GM23338 (cell line): ENCODE measurements at regions not wholly inside any gene's neighbourhood (a gene's known extent, or its start where the extent isn't known, plus 50 kb on each side); places are given as distances from the start of the nearest gene placed in this dataset.

Source experiments
- ATAC-seq: fragments of 200-7000 bp; cut with Tn5 transposase; 3 replicates; pipeline ENCODE4 v1.9.1; 2020
- DNase-seq: peaks from one replicate; pipeline ENCODE4 v3.0.0-alpha.2; 2015; ENCODE audit warnings: low spot score
- H2AFZ ChIP-seq: fragments of 200-600 bp; sonication (generic); 2 replicates; pipeline ENCODE4 v1.8.0; 2016; ENCODE audit warnings: antibody characterized with exemption, mild to moderate bottlenecking, moderate library complexity
- H3F3A ChIP-seq: fragments of 200-600 bp; sonication (generic); replicated peaks from 2 replicates; pipeline ENCODE4 v1.8.0; 2017; ENCODE audit warnings: antibody characterized with exemption, mixed run types, low read depth
- H3K27ac ChIP-seq: fragments of 200-600 bp; sonication (generic); 2 replicates; pipeline ENCODE4 v1.6.1; 2016; ENCODE audit warnings: low read depth
- H3K27me3 ChIP-seq: fragments of 200-600 bp; sonication (generic); 2 replicates; pipeline ENCODE4 v1.8.0; 2016; ENCODE audit warnings: mild to moderate bottlenecking, mixed run types, moderate library complexity; ENCODE audit not compliant: insufficient read depth
- H3K36me3 ChIP-seq: fragments of 200-600 bp; sonication (generic); 2 replicates; pipeline ENCODE4 v1.8.0; 2016; ENCODE audit warnings: mild to moderate bottlenecking; ENCODE audit not compliant: insufficient read depth
- H3K4me1 ChIP-seq: fragments of 200-600 bp; sonication (generic); 2 replicates; pipeline ENCODE4 v1.8.0; 2016; ENCODE audit warnings: mild to moderate bottlenecking, moderate library complexity; ENCODE audit not compliant: insufficient read depth
- H3K4me2 ChIP-seq: fragments of 200-600 bp; sonication (generic); 2 replicates; pipeline ENCODE4 v1.7.1; 2017; ENCODE audit warnings: mixed run types
- H3K4me3 ChIP-seq: fragments of 200-600 bp; sonication (generic); 2 replicates; pipeline ENCODE4 v1.6.1; 2016; ENCODE audit warnings: mixed run types
- H3K79me2 ChIP-seq: fragments of 200-600 bp; sonication (generic); replicated peaks from 2 replicates; pipeline ENCODE4 v1.8.0; 2017; ENCODE audit warnings: mild to moderate bottlenecking; ENCODE audit not compliant: insufficient read depth
- H3K9me2 ChIP-seq: fragments of 200-600 bp; sonication (generic); 2 replicates; pipeline ENCODE4 v1.8.0; 2017; ENCODE audit not compliant: insufficient read depth
- H4K20me1 ChIP-seq: fragments of 200-600 bp; sonication (generic); replicated peaks from 2 replicates; pipeline ENCODE4 v1.8.0; 2017; ENCODE audit warnings: mild to moderate bottlenecking; ENCODE audit not compliant: insufficient read depth
- H3K27ac Mint-ChIP-seq: 2 replicates; pipeline ENCODE4 v1.8.0; 2020; ENCODE audit warnings: inconsistent platforms, mild to moderate bottlenecking, moderate library complexity, mixed read lengths
- H3K27me3 Mint-ChIP-seq: 3 replicates; pipeline ENCODE4 v1.8.0; 2022; ENCODE audit warnings: low read depth, mild to moderate bottlenecking, moderate library complexity, mixed read lengths, inconsistent platforms; ENCODE audit not compliant: insufficient read depth, poor library complexity
- H3K36me3 Mint-ChIP-seq: 3 replicates; pipeline ENCODE4 v1.8.0; 2021; ENCODE audit warnings: low read depth, mild to moderate bottlenecking, inconsistent platforms, moderate library complexity, mixed read lengths
- H3K4me1 Mint-ChIP-seq: 3 replicates; pipeline ENCODE4 v1.8.0; 2020; ENCODE audit warnings: mild to moderate bottlenecking, inconsistent platforms, mixed read lengths
- H3K4me3 Mint-ChIP-seq: 3 replicates; pipeline ENCODE4 v1.8.0; 2021; ENCODE audit warnings: moderate library complexity, mild to moderate bottlenecking, inconsistent platforms, mixed read lengths
- H3K9me3 Mint-ChIP-seq: 3 replicates; pipeline ENCODE4 v1.8.0; 2020; ENCODE audit warnings: moderate library complexity, mild to moderate bottlenecking, inconsistent platforms, mixed read lengths
- CREB1 ChIP-seq: fragments of 250-450 bp; sonication (Bioruptor Pico); IDR thresholded peaks from 2 replicates; pipeline ENCODE4 v1.5.0; 2020; ENCODE audit warnings: low read depth, mild to moderate bottlenecking, moderate library complexity
- EZH2 ChIP-seq: fragments of 200-600 bp; sonication (generic); IDR thresholded peaks from one replicate; pipeline ENCODE4 v1.8.0; 2017; ENCODE audit warnings: antibody characterized with exemption, mild to moderate bottlenecking, low read depth; ENCODE audit not compliant: unreplicated experiment
- EZH2phosphoT487 ChIP-seq: fragments of 200-600 bp; sonication (generic); IDR thresholded peaks from one replicate; pipeline ENCODE4 v1.8.1; 2018; ENCODE audit warnings: antibody characterized with exemption; ENCODE audit not compliant: unreplicated experiment
- JUNB ChIP-seq: IDR thresholded peaks from one replicate; pipeline ENCODE4 v1.6.1; 2016; ENCODE audit warnings: antibody characterized with exemption; ENCODE audit not compliant: unreplicated experiment
- NANOG ChIP-seq: IDR thresholded peaks from 2 replicates; pipeline ENCODE4 v1.6.1; 2016; ENCODE audit warnings: antibody characterized with exemption, borderline replicate concordance
- POLR2AphosphoS5 ChIP-seq: IDR thresholded peaks from 2 replicates; pipeline ENCODE4 v1.6.1; 2016; ENCODE audit warnings: antibody characterized with exemption, low read depth
- STAT1 ChIP-seq: IDR thresholded peaks from one replicate; pipeline ENCODE4 v1.6.1; 2016; ENCODE audit warnings: antibody characterized with exemption; ENCODE audit not compliant: unreplicated experiment
- ZNF114 ChIP-seq: fragments of 250-450 bp; sonication (Bioruptor Pico); IDR thresholded peaks from 2 replicates; pipeline ENCODE4 v1.5.0; 2020; ENCODE audit warnings: mild to moderate bottlenecking, moderate library complexity
- ZNF331 ChIP-seq: fragments of 250-450 bp; sonication (Bioruptor Pico); IDR thresholded peaks from 2 replicates; pipeline ENCODE4 v1.5.0; 2020; ENCODE audit warnings: low read depth, mild to moderate bottlenecking, moderate library complexity
- TF ChIP-seq, protein P1 (sequence below): IDR thresholded peaks from one replicate; pipeline ENCODE4 v1.6.1; 2018; ENCODE audit warnings: antibody characterized with exemption; ENCODE audit not compliant: unreplicated experiment
- TF ChIP-seq, protein P2 (sequence below): fragments of 250-450 bp; sonication (Bioruptor Pico); IDR thresholded peaks from 2 replicates; pipeline ENCODE4 v1.5.0; 2020; ENCODE audit warnings: mild to moderate bottlenecking, moderate library complexity
- TF ChIP-seq, protein P3 (sequence below), 2 experiments: fragments of 200-600 bp in 1 of 2; sonication (generic) in 1 of 2; conservative IDR thresholded peaks; 2 replicates each; pipeline versions ENCODE4 v1.5.1 to v1.6.1; 2016 to 2017; ENCODE audit warnings: antibody characterized with exemption in 2 of 2, low read depth in 2 of 2, mild to moderate bottlenecking in 2 of 2, moderate library complexity in 1 of 2
- TF ChIP-seq, protein P4 (sequence below): IDR thresholded peaks from 2 replicates; pipeline ENCODE4 v1.6.1; 2016; ENCODE audit warnings: antibody characterized with exemption

DNA sequence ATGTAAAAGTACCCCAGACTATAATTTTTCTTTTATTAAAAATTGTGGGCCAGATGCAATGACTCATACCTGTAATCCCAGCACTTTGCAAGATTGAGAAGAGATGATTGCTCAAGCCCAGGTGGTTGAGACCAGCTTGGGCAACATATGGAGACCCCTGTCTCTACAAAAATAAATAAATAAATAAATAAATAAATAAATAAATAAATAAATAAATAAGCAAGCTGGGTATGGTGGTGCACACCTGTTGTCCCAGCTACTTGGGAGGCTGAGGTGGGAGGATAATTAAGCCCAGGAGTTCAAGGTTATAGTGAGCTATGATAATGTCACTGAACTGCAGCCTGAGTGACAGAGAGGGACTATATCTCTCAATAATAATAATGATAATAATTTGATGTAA is 66.1 kb upstream of the CCDC179 start:
- no peaks in the 10 kb centered on the region for H3K36me3 Mint-ChIP-seq
- no peaks in the 10 kb centered on the region for H3F3A ChIP-seq
- H3K4me2 ChIP-seq, result no peak overlapping the region
- no peaks in the 10 kb centered on the region for H3K9me2 ChIP-seq
- no peak for TF ChIP-seq POLR2AphosphoS5
- TF ChIP-seq, protein P1, sequence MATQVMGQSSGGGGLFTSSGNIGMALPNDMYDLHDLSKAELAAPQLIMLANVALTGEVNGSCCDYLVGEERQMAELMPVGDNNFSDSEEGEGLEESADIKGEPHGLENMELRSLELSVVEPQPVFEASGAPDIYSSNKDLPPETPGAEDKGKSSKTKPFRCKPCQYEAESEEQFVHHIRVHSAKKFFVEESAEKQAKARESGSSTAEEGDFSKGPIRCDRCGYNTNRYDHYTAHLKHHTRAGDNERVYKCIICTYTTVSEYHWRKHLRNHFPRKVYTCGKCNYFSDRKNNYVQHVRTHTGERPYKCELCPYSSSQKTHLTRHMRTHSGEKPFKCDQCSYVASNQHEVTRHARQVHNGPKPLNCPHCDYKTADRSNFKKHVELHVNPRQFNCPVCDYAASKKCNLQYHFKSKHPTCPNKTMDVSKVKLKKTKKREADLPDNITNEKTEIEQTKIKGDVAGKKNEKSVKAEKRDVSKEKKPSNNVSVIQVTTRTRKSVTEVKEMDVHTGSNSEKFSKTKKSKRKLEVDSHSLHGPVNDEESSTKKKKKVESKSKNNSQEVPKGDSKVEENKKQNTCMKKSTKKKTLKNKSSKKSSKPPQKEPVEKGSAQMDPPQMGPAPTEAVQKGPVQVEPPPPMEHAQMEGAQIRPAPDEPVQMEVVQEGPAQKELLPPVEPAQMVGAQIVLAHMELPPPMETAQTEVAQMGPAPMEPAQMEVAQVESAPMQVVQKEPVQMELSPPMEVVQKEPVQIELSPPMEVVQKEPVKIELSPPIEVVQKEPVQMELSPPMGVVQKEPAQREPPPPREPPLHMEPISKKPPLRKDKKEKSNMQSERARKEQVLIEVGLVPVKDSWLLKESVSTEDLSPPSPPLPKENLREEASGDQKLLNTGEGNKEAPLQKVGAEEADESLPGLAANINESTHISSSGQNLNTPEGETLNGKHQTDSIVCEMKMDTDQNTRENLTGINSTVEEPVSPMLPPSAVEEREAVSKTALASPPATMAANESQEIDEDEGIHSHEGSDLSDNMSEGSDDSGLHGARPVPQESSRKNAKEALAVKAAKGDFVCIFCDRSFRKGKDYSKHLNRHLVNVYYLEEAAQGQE, result no peak
- no peak for TF ChIP-seq CREB1 (CRISPR knock-in tag)
- TF ChIP-seq EZH2, result no peak
- TF ChIP-seq, protein P2, sequence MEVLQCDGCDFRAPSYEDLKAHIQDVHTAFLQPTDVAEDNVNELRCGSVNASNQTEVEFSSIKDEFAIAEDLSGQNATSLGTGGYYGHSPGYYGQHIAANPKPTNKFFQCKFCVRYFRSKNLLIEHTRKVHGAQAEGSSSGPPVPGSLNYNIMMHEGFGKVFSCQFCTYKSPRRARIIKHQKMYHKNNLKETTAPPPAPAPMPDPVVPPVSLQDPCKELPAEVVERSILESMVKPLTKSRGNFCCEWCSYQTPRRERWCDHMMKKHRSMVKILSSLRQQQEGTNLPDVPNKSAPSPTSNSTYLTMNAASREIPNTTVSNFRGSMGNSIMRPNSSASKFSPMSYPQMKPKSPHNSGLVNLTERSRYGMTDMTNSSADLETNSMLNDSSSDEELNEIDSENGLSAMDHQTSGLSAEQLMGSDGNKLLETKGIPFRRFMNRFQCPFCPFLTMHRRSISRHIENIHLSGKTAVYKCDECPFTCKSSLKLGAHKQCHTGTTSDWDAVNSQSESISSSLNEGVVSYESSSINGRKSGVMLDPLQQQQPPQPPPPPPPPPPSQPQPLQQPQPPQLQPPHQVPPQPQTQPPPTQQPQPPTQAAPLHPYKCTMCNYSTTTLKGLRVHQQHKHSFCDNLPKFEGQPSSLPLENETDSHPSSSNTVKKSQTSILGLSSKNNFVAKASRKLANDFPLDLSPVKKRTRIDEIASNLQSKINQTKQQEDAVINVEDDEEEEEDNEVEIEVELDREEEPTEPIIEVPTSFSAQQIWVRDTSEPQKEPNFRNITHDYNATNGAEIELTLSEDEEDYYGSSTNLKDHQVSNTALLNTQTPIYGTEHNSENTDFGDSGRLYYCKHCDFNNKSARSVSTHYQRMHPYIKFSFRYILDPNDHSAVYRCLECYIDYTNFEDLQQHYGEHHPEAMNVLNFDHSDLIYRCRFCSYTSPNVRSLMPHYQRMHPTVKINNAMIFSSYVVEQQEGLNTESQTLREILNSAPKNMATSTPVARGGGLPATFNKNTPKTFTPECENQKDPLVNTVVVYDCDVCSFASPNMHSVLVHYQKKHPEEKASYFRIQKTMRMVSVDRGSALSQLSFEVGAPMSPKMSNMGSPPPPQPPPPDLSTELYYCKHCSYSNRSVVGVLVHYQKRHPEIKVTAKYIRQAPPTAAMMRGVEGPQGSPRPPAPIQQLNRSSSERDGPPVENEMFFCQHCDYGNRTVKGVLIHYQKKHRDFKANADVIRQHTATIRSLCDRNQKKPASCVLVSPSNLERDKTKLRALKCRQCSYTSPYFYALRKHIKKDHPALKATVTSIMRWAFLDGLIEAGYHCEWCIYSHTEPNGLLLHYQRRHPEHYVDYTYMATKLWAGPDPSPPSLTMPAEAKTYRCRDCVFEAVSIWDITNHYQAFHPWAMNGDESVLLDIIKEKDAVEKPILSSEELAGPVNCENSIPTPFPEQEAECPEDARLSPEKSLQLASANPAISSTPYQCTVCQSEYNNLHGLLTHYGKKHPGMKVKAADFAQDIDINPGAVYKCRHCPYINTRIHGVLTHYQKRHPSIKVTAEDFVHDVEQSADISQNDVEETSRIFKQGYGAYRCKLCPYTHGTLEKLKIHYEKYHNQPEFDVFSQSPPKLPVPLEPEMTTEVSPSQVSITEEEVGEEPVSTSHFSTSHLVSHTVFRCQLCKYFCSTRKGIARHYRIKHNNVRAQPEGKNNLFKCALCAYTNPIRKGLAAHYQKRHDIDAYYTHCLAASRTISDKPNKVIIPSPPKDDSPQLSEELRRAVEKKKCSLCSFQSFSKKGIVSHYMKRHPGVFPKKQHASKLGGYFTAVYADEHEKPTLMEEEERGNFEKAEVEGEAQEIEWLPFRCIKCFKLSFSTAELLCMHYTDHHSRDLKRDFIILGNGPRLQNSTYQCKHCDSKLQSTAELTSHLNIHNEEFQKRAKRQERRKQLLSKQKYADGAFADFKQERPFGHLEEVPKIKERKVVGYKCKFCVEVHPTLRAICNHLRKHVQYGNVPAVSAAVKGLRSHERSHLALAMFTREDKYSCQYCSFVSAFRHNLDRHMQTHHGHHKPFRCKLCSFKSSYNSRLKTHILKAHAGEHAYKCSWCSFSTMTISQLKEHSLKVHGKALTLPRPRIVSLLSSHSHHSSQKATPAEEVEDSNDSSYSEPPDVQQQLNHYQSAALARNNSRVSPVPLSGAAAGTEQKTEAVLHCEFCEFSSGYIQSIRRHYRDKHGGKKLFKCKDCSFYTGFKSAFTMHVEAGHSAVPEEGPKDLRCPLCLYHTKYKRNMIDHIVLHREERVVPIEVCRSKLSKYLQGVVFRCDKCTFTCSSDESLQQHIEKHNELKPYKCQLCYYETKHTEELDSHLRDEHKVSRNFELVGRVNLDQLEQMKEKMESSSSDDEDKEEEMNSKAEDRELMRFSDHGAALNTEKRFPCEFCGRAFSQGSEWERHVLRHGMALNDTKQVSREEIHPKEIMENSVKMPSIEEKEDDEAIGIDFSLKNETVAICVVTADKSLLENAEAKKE (CRISPR knock-in tag), result no peak
- no peak for TF ChIP-seq ZNF331 (CRISPR knock-in tag)
- TF ChIP-seq STAT1, result no peak
- no peak for TF ChIP-seq NANOG
- TF ChIP-seq, protein P3, sequence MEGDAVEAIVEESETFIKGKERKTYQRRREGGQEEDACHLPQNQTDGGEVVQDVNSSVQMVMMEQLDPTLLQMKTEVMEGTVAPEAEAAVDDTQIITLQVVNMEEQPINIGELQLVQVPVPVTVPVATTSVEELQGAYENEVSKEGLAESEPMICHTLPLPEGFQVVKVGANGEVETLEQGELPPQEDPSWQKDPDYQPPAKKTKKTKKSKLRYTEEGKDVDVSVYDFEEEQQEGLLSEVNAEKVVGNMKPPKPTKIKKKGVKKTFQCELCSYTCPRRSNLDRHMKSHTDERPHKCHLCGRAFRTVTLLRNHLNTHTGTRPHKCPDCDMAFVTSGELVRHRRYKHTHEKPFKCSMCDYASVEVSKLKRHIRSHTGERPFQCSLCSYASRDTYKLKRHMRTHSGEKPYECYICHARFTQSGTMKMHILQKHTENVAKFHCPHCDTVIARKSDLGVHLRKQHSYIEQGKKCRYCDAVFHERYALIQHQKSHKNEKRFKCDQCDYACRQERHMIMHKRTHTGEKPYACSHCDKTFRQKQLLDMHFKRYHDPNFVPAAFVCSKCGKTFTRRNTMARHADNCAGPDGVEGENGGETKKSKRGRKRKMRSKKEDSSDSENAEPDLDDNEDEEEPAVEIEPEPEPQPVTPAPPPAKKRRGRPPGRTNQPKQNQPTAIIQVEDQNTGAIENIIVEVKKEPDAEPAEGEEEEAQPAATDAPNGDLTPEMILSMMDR (conservative IDR thresholded peaks at IDR 0.05; ENCODE audit: low read depth in 2 of 2), result no peak
- TF ChIP-seq EZH2phosphoT487, result no peak
- TF ChIP-seq JUNB, result no peak
- TF ChIP-seq, protein P4, sequence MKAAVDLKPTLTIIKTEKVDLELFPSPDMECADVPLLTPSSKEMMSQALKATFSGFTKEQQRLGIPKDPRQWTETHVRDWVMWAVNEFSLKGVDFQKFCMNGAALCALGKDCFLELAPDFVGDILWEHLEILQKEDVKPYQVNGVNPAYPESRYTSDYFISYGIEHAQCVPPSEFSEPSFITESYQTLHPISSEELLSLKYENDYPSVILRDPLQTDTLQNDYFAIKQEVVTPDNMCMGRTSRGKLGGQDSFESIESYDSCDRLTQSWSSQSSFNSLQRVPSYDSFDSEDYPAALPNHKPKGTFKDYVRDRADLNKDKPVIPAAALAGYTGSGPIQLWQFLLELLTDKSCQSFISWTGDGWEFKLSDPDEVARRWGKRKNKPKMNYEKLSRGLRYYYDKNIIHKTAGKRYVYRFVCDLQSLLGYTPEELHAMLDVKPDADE, result no peak
- TF ChIP-seq ZNF114 (CRISPR knock-in tag), result no peak
- H3K4me3 ChIP-seq, result no peak overlapping the region
- no peak for ATAC-seq
- no peak overlapping the region for H3K27ac ChIP-seq
- no peaks in the 10 kb centered on the region for H3K27me3 ChIP-seq
- no peaks in the 10 kb centered on the region for H3K79me2 ChIP-seq
- H3K27ac Mint-ChIP-seq, result no peak overlapping the region
- peaks cover 12% of the 10 kb centered on the region for H3K4me1 Mint-ChIP-seq
- H3K4me1 ChIP-seq, result peaks cover 7% of the 10 kb centered on the region
- no peaks in the 10 kb centered on the region for H3K27me3 Mint-ChIP-seq
- H3K4me3 Mint-ChIP-seq, result no peak overlapping the region
- H4K20me1 ChIP-seq, result no peaks in the 10 kb centered on the region
- no peak overlapping the region for H2AFZ ChIP-seq
- H3K9me3 Mint-ChIP-seq, result no peaks in the 10 kb centered on the region
- no peaks in the 10 kb centered on the region for H3K36me3 ChIP-seq
- DNase-seq, result no peak
